OCI-LY7 (cell line): ENCODE measurements at regions not wholly inside any gene's neighbourhood (a gene's known extent, or its start where the extent isn't known, plus 50 kb on each side); places are given as distances from the start of the nearest gene placed in this dataset.

Experiments used
- CTCF ChIP-seq: fragments of 200-600 bp; sonication (generic); conservative IDR thresholded peaks from 2 replicates; pipeline ENCODE4 v1.5.1; 2014; ENCODE audit warnings: mild to moderate bottlenecking, antibody characterized with exemption, low read length, moderate library complexity, mixed read lengths
- EZH2phosphoT487 ChIP-seq: fragments of 200-600 bp; sonication (generic); IDR thresholded peaks from 2 replicates; pipeline ENCODE4 v1.6.1; 2018; ENCODE audit warnings: low read depth, borderline replicate concordance, mild to moderate bottlenecking, mixed run types, antibody characterized with exemption, low read length, moderate library complexity, mixed read lengths

GRCh38 chr11:70739811-70740487 is 341.6 kb downstream of the CTTN start:
- TF ChIP-seq CTCF (no peak), EZH2phosphoT487 (no peak)
